Iris pigment epithelial cell (primary cell): ENCODE measurements at regions not wholly inside any gene's neighbourhood (a gene's known extent, or its start where the extent isn't known, plus 50 kb on each side); places are given as distances from the start of the nearest gene placed in this dataset.
A peak's percentile ranks its signal among the peaks of the same experiment; 100 is the strongest.

Source experiments
- DNase-seq: peaks from one replicate; pipeline ENCODE4 v3.0.0-alpha.2; 2011; ENCODE audit warnings: low read depth

DNA sequence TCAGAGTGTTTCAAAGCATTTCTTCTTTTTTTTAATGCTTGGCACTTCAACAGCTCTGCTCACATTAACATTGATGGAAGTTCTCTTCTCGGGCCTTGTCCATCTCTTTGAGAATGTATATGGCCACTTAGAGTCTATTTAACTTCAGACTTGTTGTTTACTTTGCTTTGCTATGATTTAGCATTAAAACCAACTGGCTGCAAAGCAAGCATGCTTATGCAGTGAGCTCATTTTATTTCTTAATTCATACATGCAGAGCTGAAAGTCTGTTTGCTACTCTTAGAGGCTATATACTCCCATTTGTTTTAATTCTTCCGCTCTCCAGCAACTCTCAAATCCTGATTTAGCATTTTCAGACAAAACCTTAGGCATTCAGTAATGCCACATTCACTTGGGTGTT is 107.6 kb upstream of the PACRGL start:
- DNase-seq, result peak; percentile 71

DNA sequence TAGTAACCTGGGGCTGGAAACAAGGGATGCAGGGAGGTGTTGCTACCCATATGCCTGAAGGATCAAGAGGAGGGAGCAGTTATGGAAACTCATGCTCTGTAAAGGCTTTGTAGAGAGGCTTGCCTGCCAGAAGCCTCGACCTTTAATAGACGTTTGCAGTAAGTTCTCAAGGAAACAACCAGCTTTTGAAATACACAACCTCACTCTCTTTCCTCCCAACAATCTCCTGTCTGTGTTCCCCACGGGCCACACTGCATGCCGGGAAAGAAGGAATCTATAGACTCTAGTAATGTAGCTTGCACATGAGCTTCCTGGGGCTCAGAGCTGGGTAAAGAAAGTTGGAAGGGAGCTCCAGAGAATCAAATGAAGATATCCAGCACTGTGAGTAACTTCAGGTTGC is 101.6 kb upstream of the PACRGL start:
- no peak for DNase-seq

DNA sequence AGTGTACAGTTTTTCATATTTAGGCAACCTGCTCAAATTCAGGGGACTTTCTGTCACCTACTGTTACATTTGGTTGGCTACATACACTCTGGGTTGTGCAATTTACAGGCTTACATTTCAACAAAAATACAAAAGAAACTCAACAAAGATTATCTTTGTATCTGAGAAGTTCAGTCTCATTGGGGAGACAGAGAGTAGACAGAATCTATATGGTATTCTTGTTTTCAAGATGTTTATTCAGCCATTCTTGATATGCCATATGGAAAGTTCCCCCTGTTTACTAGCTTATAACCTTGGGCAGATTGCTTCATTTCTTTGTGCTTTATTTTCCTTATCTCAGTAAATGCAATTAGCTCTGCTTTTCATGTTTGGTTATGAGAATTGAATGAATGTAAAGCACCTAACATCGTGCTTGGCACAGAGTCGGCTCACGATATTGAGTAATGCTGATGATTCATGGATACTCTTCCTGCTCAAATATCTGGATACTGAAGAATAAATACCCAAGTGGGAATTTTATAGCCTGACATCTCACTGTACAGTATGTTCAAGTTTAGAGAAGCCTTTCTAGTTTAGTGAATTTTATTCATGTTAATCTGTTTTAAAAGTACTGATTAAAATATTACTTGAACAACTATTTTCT is 96.5 kb upstream of the PACRGL start:
- DNase-seq, result peak; percentile 86

DNA sequence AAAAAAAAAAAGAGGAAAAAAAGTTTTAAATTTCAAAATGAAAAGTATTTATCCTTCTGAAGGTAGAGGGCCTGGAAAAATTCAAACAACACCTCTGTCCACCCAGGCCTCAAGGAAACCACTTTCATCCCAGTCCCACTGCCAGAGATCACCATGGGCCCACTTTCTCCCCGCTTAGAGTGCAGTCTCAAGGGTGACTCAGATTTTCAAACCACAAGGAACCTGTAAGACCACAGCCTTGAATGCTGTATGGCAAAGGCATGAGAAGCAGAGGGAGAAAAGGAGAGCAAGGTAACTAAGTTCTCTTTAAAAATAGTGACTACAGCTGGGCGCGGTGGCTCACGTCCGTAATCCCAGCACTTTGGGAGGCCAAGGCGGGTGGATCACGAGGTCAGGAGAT is 87.9 kb upstream of the PACRGL start:
- peak; percentile 73 for DNase-seq

DNA sequence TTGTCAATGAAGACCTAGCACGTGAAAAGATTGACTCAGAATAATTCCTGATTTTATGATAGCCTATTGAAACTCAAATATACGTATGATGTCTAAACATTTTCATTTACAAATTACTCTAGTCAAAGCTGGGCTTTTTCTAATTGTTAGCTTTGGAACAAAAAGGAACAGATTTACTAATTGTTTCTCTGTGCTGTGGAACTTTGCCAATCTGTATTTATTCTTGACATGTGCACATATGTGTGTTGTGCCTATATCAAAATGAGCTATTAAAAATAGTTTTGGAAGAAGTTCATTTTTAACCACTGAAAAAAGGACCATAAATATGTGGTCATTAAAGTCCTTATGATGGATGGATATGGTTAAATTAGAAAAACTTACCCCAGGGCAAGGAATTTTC is 85.4 kb upstream of the PACRGL start:
- DNase-seq, result no peak

DNA sequence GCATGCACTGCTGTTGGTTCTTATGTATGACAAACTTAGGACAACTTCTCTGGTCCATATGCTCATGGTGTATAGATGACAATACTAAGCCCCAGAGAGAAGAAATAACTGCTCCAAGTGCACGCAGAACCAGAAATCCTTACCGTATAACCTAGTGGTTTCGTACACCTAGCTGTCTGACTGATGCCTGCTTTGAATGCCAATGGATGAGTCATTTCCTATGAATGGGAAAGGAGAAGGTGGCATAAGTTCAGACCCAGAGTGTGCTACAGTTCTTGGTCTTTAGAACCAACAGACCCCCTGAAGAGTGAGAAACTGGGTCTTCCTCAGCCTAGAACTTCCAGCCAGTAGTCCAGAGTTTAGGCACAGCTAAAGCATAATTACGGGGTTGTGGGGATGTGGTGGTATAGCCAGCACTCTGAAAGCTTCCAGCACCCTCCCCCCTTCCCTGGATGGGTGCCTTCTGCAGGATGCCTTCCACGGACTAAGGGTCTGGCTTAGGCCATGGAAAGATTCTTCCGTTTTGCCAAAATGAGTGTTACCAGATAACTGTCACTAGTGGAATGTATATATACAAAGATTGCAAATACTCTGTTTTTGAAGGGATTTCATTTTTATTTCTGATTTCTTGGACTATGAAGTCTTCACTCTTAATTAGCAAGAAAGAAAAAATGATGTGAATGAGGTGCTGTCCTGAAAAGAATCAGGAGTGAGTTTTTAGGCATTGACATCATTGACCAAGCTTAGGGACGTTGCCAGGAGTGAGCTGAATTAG is 84.6 kb upstream of the PACRGL start:
- DNase-seq, result peak; percentile 42

DNA sequence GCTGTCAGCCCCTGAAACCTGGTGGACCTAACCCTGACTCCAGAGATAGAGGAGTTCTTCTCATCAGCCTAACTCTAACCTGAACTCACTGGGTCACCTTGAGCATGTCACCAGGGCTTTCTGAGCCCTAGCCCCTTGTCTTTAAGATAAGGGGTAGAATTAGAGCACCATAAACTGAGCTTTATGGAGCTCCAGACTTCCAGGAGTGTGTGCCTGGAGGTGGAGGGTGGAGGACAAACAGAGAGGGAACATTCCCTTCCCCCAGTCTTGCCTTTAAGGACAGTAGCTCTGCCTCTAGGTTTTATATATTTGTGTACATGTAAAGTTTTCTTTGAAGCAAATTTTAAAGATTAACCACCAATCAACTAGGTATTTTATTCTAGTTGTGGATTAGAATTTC is 83.9 kb upstream of the PACRGL start:
- DNase-seq, result no peak

DNA sequence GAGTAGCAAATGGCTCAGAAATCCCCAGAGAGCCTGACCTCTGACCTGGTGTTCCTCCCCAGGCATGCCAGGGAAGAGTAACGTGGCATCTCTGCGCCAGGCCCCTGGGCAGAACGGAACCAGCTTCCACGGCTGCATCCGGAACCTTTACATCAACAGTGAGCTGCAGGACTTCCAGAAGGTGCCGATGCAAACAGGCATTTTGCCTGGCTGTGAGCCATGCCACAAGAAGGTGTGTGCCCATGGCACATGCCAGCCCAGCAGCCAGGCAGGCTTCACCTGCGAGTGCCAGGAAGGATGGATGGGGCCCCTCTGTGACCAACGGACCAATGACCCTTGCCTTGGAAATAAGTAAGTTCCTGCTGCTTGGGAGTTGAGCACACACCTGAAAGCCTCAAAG is 83.4 kb upstream of the PACRGL start:
- no peak for DNase-seq

DNA sequence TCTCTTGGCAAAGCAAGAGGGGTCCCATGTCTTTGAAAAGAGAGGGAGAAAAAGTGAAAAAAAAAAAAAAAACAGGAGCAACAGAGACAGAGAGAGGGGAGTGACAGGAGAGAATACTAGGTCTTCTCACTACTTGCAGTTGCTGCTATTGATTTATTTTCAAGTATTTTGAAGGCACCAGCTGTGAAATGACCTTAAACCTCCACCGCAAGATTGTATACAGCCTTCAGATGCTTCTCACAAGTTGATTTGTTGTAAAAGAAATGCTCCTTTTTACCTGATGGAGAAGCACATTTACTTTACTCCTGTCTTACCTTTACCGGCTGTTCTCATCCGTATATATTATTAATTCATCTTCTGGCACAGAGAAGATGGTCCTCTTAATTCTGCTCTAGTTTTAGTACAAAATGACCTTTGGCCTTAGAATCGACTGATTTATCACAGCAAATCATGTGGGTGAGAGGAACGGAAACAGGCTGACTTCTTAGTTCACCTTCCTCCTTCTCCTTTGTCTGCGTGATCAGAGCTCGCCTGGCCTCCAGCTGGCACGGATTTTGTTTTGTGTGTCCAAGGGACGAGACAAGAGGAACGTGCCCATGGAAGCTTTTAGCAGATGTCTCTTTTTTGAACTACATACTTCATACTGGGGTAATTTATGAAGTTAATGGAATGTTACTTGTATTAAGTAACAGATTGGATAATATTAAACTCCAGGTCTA is 82.4 kb upstream of the PACRGL start:
- no peak for DNase-seq

DNA sequence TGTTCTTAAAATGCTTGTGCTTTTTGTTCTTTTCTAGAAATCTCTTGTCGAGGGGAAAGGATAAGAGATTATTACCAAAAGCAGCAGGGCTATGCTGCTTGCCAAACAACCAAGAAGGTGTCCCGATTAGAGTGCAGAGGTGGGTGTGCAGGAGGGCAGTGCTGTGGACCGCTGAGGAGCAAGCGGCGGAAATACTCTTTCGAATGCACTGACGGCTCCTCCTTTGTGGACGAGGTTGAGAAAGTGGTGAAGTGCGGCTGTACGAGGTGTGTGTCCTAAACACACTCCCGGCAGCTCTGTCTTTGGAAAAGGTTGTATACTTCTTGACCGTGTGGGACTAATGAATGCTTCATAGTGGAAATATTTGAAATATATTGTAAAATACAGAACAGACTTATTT is 81.5 kb upstream of the PACRGL start:
- DNase-seq, result no peak

DNA sequence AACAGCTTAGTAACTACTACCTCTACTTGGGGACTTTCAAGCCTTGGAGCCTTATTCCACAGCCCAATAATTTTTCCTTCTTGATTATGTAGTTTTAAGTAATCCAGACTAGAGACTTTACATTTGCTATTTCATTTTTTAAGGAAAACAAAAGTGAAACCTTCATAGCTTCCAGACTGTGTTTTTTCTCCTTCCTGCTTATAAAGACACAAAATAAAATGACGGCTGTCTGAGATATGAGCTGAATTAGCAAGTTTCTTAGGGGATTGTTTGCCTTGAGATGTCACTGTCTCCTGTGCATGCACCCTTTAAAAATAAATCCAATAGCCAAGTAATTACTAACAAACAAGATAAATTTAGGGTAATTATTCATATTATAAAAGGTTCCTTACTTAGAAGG is 78.8 kb upstream of the PACRGL start:
- DNase-seq, result peak; percentile 28

DNA sequence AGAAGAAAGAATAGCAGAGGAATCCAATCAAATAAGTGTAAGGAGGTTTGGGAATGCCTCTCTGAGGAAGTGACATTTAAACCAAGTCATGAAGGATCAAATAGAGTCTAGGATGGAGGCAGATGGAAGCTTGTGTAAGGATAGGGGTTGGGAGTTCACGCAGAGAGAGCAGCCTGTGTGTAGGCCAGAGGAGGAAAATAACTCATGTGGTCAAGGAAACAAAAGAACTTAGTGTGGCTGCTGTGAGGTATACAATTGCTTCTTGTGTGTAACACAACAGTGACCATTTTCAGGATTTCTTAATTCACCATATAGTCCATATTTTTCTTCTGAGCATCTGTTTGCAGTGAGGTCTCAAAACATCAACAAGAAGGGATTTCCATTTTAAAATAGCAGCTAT is 77.6 kb upstream of the PACRGL start:
- no peak for DNase-seq

DNA sequence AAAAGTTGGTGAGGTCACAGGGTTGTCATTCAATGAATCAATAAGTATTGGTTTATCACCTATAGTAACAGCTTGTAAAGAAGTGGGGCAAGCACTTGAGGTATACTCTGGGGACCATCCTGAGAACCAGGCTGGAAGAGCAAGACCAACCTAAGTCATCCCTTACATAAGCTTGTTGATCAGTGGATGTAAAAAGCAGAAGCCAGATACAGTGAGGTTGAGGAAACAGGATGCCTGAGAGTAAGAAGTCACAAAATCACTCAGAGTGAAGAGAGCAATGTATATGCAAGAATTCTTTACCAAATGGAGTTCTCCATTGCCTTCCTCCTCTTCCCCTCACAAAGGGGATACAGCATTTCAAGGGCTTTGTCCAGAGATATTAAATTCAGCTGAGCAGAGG is 76.3 kb upstream of the PACRGL start:
- DNase-seq, result no peak

DNA sequence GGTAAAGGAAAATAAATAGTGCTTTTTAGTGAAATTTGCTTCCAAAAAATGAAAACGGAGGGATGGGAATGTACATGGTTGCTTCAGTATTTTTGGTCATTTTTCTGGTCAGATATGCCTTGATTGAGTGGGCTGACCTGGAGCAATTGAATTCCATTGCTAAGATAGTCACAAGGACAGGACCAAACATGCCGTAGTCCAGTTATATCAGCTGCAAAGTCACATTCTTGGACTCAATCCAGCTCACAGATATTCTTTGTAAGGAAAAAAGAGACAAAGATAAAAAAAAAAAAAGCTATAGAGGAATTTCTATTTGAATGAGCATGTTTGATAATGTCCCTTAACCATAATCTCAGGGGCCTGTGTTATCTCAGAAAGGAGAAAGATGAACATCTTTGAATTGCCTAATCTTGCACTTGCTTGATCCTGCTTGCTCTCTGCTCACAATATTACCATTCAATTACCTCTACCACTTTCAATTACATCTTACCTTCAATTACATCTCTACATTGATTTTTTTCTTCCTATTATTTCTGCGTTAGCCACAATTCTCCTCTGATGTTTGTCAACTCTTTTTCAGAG is 75.4 kb upstream of the PACRGL start:
- DNase-seq, result peak; percentile 47

DNA sequence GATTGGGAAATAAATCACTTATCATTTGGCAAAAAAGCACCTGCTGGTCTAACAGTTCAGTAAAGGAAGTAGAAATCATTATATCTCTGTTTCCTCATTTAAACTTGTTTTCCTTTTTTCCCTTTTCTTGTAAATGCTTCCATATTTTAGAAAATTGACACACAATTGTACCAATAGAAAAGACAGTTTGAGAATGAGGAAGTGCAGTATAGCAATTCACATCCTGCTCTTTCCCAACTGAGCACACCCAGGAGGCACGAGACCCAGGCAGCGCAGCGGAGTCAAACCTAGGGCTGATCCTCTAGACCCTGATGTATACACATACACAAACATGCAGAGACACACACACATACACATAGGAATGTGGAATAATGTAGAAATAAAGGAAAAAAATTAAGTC is 74.8 kb upstream of the PACRGL start:
- no peak for DNase-seq

DNA sequence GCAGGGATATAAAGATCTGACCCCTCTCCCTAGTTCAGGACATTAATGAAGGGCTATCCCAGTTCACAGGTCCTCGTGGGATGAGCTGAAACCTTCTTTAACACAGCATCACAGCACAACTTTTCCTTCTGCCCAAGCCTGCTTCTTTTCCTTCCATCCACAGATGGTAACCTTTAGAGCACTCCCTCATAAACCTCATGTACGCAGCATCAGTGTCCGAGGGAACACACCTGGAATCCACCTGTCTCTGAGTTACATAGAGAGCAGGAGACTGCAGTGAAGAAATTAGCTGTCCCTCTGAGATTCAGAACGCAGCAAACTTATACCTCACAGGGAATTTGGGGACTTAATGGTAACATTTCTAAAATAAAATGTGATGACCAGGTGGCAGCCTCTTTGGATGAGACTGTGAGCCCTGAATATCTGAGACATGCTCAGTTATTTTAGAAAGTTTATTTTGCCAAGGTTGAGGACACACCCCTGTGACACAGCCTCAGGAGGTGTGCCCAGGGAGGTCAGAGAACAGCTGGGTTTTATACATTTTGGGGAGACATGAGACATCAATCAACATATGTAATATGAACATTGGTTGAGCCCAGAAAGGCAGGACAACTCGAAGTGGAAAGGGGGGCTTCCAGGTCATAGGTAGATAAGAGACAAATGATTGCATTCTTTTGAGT is 73.8 kb upstream of the PACRGL start:
- no peak for DNase-seq

DNA sequence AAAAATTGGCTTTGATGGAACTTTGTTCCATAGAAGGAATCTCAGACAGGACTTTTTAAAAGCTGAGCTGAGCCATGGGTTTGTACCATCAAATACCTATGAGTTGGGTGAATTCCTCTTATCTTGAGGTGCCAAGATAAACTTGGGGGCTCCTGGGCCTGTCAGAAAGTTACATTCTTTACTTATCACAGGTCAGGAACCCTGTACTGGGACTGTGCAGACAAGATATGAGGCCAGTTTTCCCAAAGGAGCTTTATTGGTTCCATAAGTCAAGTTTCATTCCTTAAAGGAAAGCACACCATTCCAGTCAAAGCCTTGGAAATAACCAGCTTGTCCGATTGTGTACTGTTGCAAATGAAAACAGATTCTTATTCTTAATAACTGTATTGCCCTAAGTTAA is 72.4 kb upstream of the PACRGL start:
- DNase-seq, result no peak

DNA sequence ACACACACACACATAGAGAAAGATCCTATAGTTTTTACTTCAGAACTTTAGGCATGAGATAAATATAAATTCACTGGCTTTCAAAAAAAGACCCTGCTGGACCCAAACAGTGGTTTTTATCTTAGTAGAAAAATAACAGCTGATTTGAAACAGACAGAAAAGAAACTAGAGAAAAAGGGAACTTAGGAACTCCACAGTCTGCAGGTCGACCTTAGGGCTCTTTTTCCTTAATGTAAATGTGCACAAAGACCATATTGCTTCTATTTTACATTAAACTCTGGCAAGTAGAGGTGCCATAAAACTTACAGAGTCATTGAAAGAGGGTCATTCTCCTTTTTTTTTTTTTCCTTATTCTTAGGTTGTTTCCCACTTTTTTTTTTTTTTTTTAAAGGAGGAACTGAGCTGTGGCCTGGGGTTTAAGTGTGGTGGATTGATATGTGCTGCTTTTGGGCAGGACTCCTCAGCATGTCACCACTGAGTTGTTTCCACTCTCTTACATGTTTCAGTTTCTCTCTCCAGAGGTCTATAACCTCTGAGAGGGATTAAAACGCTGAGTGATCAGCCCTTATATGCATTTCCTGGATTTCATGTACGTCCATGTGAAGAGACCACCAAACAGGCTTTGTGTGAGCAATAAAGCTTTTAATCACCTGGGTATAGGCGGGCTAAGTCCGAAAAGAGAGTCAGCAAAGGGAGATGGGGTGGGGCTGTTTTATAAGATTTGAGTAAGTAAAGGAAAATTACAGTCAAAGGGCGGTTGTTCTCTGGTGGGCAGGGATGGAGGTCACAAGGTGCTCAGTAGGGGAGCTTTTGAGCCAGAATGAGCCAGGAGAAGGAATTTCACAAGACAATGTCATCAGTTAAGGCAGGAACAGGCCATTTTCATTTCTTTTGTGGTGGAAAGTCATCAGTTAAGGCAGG is 70.8 kb upstream of the PACRGL start:
- DNase-seq, result no peak

DNA sequence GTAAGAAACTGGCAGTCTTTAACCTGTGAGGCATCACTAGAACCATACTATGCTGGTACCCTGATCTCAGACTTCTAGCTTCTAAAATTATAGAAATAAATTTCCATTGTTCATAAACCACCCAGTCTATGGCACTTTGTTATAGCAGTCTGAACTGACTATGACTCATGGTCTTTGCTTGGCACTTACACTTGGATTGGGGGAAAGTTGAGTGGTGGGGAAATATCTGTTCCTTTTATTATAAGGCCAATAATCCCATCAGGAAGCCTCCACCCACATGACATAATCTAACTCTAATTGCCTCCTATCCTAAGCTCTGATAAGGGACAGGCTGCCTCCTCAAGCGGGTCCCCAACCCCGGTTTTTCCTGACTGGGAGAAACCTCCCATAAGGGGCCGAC is 61.4 kb upstream of the PACRGL start:
- no peak for DNase-seq

DNA sequence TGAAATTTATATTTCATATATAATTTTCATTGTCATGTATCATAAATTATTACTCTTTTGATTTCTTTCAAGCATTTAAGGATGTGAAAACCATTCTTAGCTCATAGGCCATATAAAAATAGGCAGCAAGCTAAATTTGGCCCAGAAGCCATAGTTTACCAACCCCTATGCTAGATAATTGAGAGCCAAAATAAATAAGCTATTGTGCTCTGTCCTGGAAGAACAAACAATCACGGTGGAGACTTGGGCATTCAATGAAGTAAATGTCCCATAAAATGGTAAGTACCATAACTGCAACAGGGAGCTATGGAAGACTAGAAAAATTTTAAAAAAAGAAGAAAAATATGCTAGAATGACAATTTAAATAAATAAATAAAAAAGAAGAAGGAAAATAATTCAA is 60.9 kb upstream of the PACRGL start:
- DNase-seq, result no peak

DNA sequence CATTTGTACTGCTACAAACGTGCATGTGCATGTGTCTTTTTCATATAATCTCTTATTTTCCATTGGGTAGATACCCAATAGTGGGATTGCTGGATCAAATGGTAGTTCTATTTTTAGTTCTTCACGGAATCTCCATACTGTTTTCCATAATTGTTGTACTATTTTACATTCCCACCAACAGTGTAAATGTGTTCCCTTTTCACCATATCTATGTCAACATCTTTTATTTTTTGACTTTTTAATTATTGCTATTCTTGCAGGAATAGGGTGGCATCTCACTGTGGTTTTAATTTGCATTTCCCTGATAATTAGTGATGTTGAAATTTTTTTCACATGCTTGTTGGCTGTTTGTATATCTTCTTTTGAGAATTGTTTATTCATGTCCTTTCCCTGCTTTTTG is 59.3 kb upstream of the PACRGL start:
- DNase-seq, result no peak
